DOHH2 (cell line): ENCODE measurements at regions not wholly inside any gene's neighbourhood (a gene's known extent, or its start where the extent isn't known, plus 50 kb on each side); places are given as distances from the start of the nearest gene placed in this dataset.

Experiments
- H3F3A ChIP-seq: fragments of 200-600 bp; sonication (generic), shearing (Covaris generic); 2 replicates; pipeline ENCODE4 v1.6.0; 2016; ENCODE audit warnings: antibody characterized with exemption, mild to moderate bottlenecking; ENCODE audit not compliant: control insufficient read depth, insufficient read depth
- H3K27ac ChIP-seq: fragments of 200-600 bp; sonication (generic); 2 replicates; pipeline ENCODE4 v1.5.1; 2014; ENCODE audit warnings: low read depth, mild to moderate bottlenecking, low read length, moderate library complexity
- H3K27me3 ChIP-seq: fragments of 200-600 bp; sonication (generic); 2 replicates; pipeline ENCODE4 v1.6.1; 2014; ENCODE audit warnings: mild to moderate bottlenecking, low read length, mixed read lengths; ENCODE audit not compliant: control insufficient read depth
- H3K36me3 ChIP-seq: fragments of 200-600 bp; sonication (generic); 2 replicates; pipeline ENCODE4 v1.6.1; 2014; ENCODE audit warnings: mild to moderate bottlenecking, low read length, moderate library complexity, mixed read lengths; ENCODE audit not compliant: control insufficient read depth
- H3K4me1 ChIP-seq: fragments of 200-600 bp; sonication (generic); 2 replicates; pipeline ENCODE4 v1.6.1; 2014; ENCODE audit warnings: mild to moderate bottlenecking, low read length, mixed read lengths; ENCODE audit not compliant: control insufficient read depth
- H3K4me2 ChIP-seq: fragments of 200-600 bp; sonication (generic); 2 replicates; pipeline ENCODE4 v1.6.0; 2014; ENCODE audit warnings: mild to moderate bottlenecking, low read length, moderate library complexity
- H3K4me3 ChIP-seq: fragments of 200-600 bp; sonication (generic); 2 replicates; pipeline ENCODE4 v1.5.1; 2014; ENCODE audit warnings: mild to moderate bottlenecking, low read length, mixed read lengths
- H3K79me2 ChIP-seq: fragments of 200-600 bp; sonication (generic); 2 replicates; pipeline ENCODE4 v1.6.1; 2014; ENCODE audit warnings: mild to moderate bottlenecking, low read length, mixed read lengths; ENCODE audit not compliant: control insufficient read depth
- H3K9me2 ChIP-seq: fragments of 200-600 bp; sonication (generic); replicated peaks from 2 replicates; pipeline ENCODE4 v1.6.1; 2014; ENCODE audit warnings: mild to moderate bottlenecking, low read length, mixed read lengths; ENCODE audit not compliant: control insufficient read depth
- H3K9me3 ChIP-seq: fragments of 200-600 bp; sonication (generic); 2 replicates; pipeline ENCODE4 v1.6.1; 2014; ENCODE audit warnings: antibody characterized with exemption, low read length, mixed read lengths; ENCODE audit not compliant: control insufficient read depth, insufficient read depth
- H4K20me1 ChIP-seq: fragments of 200-600 bp; sonication (generic); 2 replicates; pipeline ENCODE4 v1.6.0; 2014; ENCODE audit warnings: low read depth, mild to moderate bottlenecking, antibody characterized with exemption, low read length, moderate library complexity; ENCODE audit not compliant: control insufficient read depth, insufficient read depth
- EZH2phosphoT487 ChIP-seq: fragments of 200-600 bp; sonication (generic); IDR thresholded peaks from 2 replicates; pipeline ENCODE4 v1.6.1; 2017; ENCODE audit warnings: borderline replicate concordance, mild to moderate bottlenecking, antibody characterized with exemption, low read length, moderate library complexity, mixed read lengths
- TF ChIP-seq, protein P1 (sequence below): fragments of 200-600 bp; sonication (generic); IDR thresholded peaks from one replicate; pipeline ENCODE4 v1.5.1; 2014; ENCODE audit warnings: antibody characterized with exemption, mild to moderate bottlenecking, low read depth, low read length; ENCODE audit not compliant: poor library complexity, severe bottlenecking

DNA sequence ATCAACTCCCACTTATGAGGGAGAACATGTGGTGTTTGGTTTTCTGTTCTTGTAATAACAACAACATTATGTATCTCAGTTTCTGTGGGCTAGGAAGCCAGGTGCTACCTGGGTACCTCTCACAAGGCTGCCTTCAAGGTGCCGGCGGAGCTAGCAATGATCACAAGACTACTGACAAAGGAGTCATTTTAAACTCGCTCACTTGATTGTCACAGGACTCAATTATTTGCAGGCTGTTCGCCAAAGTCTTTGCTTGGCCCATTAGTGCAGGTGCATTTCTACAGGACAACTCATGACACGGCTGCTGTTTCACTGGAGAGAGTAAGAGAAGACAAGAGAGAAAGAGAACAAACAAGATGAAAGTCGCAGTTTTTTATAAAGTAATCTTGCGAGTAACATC lies 1237.4 kb upstream of the TMPRSS15 start:
- Histone ChIP-seq H3K9me3 (no peaks in the 10 kb centered on the region; the same call in 1 of the 2 replicates), H3K4me1 (no peaks in the 10 kb centered on the region), H3K9me2 (no peaks in the 10 kb centered on the region), H3K36me3 (no peaks in the 10 kb centered on the region), H4K20me1 (no peaks in the 10 kb centered on the region), H3K27me3 (no peaks in the 10 kb centered on the region), H3K4me2 (no peak overlapping the region), H3K27ac (no peak overlapping the region), H3F3A (no peaks in the 10 kb centered on the region), H3K79me2 (no peaks in the 10 kb centered on the region), H3K4me3 (no peak overlapping the region)
- no peak for TF ChIP-seq EZH2phosphoT487
- TF ChIP-seq, protein P1, sequence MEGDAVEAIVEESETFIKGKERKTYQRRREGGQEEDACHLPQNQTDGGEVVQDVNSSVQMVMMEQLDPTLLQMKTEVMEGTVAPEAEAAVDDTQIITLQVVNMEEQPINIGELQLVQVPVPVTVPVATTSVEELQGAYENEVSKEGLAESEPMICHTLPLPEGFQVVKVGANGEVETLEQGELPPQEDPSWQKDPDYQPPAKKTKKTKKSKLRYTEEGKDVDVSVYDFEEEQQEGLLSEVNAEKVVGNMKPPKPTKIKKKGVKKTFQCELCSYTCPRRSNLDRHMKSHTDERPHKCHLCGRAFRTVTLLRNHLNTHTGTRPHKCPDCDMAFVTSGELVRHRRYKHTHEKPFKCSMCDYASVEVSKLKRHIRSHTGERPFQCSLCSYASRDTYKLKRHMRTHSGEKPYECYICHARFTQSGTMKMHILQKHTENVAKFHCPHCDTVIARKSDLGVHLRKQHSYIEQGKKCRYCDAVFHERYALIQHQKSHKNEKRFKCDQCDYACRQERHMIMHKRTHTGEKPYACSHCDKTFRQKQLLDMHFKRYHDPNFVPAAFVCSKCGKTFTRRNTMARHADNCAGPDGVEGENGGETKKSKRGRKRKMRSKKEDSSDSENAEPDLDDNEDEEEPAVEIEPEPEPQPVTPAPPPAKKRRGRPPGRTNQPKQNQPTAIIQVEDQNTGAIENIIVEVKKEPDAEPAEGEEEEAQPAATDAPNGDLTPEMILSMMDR: no peak

DNA sequence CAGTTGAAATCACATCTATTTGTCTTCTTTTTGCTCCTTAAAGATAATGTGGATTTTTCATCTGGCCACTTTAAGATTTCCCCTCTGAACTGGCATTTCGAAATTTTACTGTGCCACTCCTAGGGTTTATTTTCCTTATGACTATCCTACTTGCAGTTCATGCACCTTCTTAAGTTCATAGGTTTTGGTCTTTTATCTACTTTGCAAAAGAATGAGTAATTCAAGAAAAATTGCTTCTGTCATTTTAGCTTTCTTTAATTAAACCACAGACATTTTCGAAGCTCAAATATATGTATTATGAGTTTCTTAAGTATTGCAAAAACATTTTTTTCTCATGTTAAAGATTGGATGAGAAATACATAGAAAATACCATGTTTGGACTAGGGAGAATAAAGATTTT lies 1244.8 kb upstream of the TMPRSS15 start:
- no peaks in the 10 kb centered on the region for H3K4me1 ChIP-seq
- H3K4me3 ChIP-seq: no peak overlapping the region
- TF ChIP-seq EZH2phosphoT487: no peak
- TF ChIP-seq, protein P1: no peak
- H3K9me3 ChIP-seq: no peaks in the 10 kb centered on the region
- H3K27me3 ChIP-seq: no peaks in the 10 kb centered on the region
- H3F3A ChIP-seq: no peaks in the 10 kb centered on the region
- no peaks in the 10 kb centered on the region for H3K79me2 ChIP-seq
- no peaks in the 10 kb centered on the region; the same call in 1 of the 2 replicates for H3K9me2 ChIP-seq
- H3K36me3 ChIP-seq: no peaks in the 10 kb centered on the region
- H4K20me1 ChIP-seq: no peaks in the 10 kb centered on the region
- no peak overlapping the region for H3K4me2 ChIP-seq
- H3K27ac ChIP-seq: no peak overlapping the region

DNA sequence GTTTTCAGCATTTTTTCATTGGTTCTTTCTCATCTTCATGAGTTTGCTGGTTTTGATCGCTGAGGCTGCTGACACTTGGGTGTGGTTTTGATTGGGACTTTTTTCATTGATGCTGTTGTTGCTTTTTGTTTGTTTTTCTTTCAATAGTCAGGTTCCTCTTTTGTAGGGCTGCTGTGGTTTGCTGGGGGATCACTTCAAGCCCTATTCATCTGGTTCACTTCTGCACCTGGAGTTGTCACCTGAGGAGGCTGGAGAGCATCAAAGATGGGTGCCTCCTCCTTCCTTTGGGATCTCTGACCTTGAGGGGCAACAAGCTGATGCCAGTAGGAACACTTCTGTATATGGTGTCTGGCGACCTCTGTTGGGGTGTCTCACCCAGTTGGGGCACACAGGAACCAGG lies 1279.9 kb upstream of the TMPRSS15 start:
- TF ChIP-seq, protein P1: no peak
- no peak for TF ChIP-seq EZH2phosphoT487
- Histone ChIP-seq H3K36me3 (no peaks in the 10 kb centered on the region), H3K9me2 (no peaks in the 10 kb centered on the region), H3K4me2 (no peak overlapping the region), H3K79me2 (no peaks in the 10 kb centered on the region), H3F3A (no peaks in the 10 kb centered on the region), H3K27ac (no peak overlapping the region), H3K9me3 (peaks cover 15% of the 10 kb centered on the region; the same call in 1 of the 2 replicates), H3K4me3 (no peak overlapping the region), H3K27me3 (no peaks in the 10 kb centered on the region), H4K20me1 (no peaks in the 10 kb centered on the region), H3K4me1 (no peaks in the 10 kb centered on the region)
